HEK293 (cell line): ENCODE measurements at regions not wholly inside any gene's neighbourhood (a gene's known extent, or its start where the extent isn't known, plus 50 kb on each side); places are given as distances from the start of the nearest gene placed in this dataset.

ENCODE experiments used
- CTCF ChIA-PET: fragments of 350-600 bp; formaldehyde crosslinking; extraction: SDS; loops from one replicate; lab custom pipeline; 2021; ENCODE audit warnings: antibody characterized with exemption; lab: Yijun Ruan, JAX
- POLR2A ChIA-PET: fragments of 300-600 bp; formaldehyde crosslinking; extraction: SDS; loops from one replicate; lab custom pipeline; 2020; ENCODE audit warnings: antibody characterized with exemption, inconsistent platforms; lab: Yijun Ruan, JAX
- H3K27ac ChIP-seq: fragments of 200-500 bp; sonication (Bioruptor generic); 2 replicates; pipeline ENCODE4 v1.5.1; 2014; ENCODE audit warnings: low read depth, low read length, control low read depth, inconsistent platforms; ENCODE audit errors: extremely low read depth
- H3K36me3 ChIP-seq, 2 experiments: fragments of 200-500 bp in 1 of 2; sonication (Bioruptor generic) in 1 of 2; 1 replicate in 1 of 2; 2 replicates in 1 of 2; pipeline ENCODE4 v1.5.1; 2014 to 2017; ENCODE audit warnings: inconsistent platforms in 2 of 2, low read length in 2 of 2; ENCODE audit not compliant: control insufficient read depth in 2 of 2, insufficient read depth in 1 of 2
- H3K4me1 ChIP-seq: fragments of 200-500 bp; sonication (Bioruptor generic); 2 replicates; pipeline ENCODE4 v1.5.1; 2014; ENCODE audit warnings: mild to moderate bottlenecking, low read length, inconsistent platforms; ENCODE audit not compliant: control insufficient read depth, insufficient read depth
- H3K4me3 ChIP-seq: 2 replicates; pipeline ENCODE4 v1.5.1; 2011; ENCODE audit warnings: low read depth, mild to moderate bottlenecking, control low read depth, low read length, moderate library complexity
- H3K9me3 ChIP-seq: fragments of 200-500 bp; sonication (Bioruptor generic); 2 replicates; pipeline ENCODE4 v1.5.1; 2014; ENCODE audit warnings: low read depth, low read length, inconsistent platforms; ENCODE audit not compliant: control insufficient read depth, insufficient read depth
- CTCF ChIP-seq: fragments of 450-650 bp; formaldehyde crosslinking; IDR thresholded peaks from 2 replicates; pipeline ENCODE4 v1.5.1; 2016; ENCODE audit warnings: missing biosample characterization, missing genetic modification characterization
- GLIS1 ChIP-seq: fragments of 450-650 bp; formaldehyde crosslinking; IDR thresholded peaks from 2 replicates; pipeline ENCODE4 v1.5.1; 2016; ENCODE audit warnings: missing biosample characterization, missing genetic modification characterization
- OSR2 ChIP-seq: fragments of 450-650 bp; formaldehyde crosslinking; IDR thresholded peaks from 2 replicates; pipeline ENCODE4 v1.5.1; 2016; ENCODE audit warnings: missing biosample characterization, missing genetic modification characterization
- PRDM1 ChIP-seq: fragments of 450-650 bp; formaldehyde crosslinking; IDR thresholded peaks from 2 replicates; pipeline ENCODE4; 2016; ENCODE audit warnings: missing biosample characterization, missing genetic modification characterization
- REPIN1 ChIP-seq: fragments of 450-650 bp; formaldehyde crosslinking; IDR thresholded peaks from 2 replicates; pipeline ENCODE4 v1.5.1; 2017; ENCODE audit warnings: missing biosample characterization, missing genetic modification characterization, low read depth
- SCRT1 ChIP-seq: fragments of 450-650 bp; formaldehyde crosslinking; IDR thresholded peaks from 2 replicates; pipeline ENCODE4 v1.5.1; 2016; ENCODE audit warnings: missing biosample characterization, missing genetic modification characterization, borderline replicate concordance
- TSHZ1 ChIP-seq: fragments of 450-650 bp; formaldehyde crosslinking; IDR thresholded peaks from 2 replicates; pipeline ENCODE4 v1.5.1; 2016; ENCODE audit warnings: missing biosample characterization, missing genetic modification characterization, borderline replicate concordance
- ZFHX2 ChIP-seq: fragments of 450-650 bp; formaldehyde crosslinking; conservative IDR thresholded peaks from 2 replicates; pipeline ENCODE4 v1.5.1; 2016; ENCODE audit warnings: missing biosample characterization, missing genetic modification characterization
- ZFP41 ChIP-seq: fragments of 450-650 bp; formaldehyde crosslinking; IDR thresholded peaks from 2 replicates; pipeline ENCODE4 v1.5.1; 2016; ENCODE audit warnings: missing biosample characterization, missing genetic modification characterization, borderline replicate concordance
- ZNF132 ChIP-seq: fragments of 450-650 bp; formaldehyde crosslinking; IDR thresholded peaks from 2 replicates; pipeline ENCODE4 v1.5.1; 2017; ENCODE audit warnings: missing biosample characterization, missing genetic modification characterization, borderline replicate concordance
- ZNF211 ChIP-seq: fragments of 450-650 bp; formaldehyde crosslinking; IDR thresholded peaks from 2 replicates; pipeline ENCODE4 v1.5.1; 2016; ENCODE audit warnings: low read depth, missing biosample characterization, missing genetic modification characterization
- ZNF23 ChIP-seq: fragments of 450-650 bp; formaldehyde crosslinking; IDR thresholded peaks from 2 replicates; pipeline ENCODE4 v1.5.1; 2016; ENCODE audit warnings: missing biosample characterization, missing genetic modification characterization, borderline replicate concordance
- ZNF48 ChIP-seq: fragments of 450-650 bp; formaldehyde crosslinking; IDR thresholded peaks from 2 replicates; pipeline ENCODE4 v1.5.1; 2016; ENCODE audit warnings: missing biosample characterization, missing genetic modification characterization
- ZNF501 ChIP-seq: fragments of 450-650 bp; formaldehyde crosslinking; IDR thresholded peaks from 2 replicates; pipeline ENCODE4 v1.5.1; 2016; ENCODE audit warnings: missing biosample characterization, missing genetic modification characterization
- ZNF558 ChIP-seq: fragments of 450-650 bp; formaldehyde crosslinking; IDR thresholded peaks from 2 replicates; pipeline ENCODE4 v1.5.1; 2016; ENCODE audit warnings: missing biosample characterization, missing genetic modification characterization
- ZNF596 ChIP-seq: fragments of 450-650 bp; IDR thresholded peaks from 2 replicates; pipeline ENCODE4 v1.5.0; 2018; ENCODE audit warnings: missing biosample characterization, mild to moderate bottlenecking, missing genetic modification characterization, moderate library complexity
- ZNF830 ChIP-seq: fragments of 450-650 bp; IDR thresholded peaks from 2 replicates; pipeline ENCODE4 v1.5.0; 2018; ENCODE audit warnings: missing biosample characterization, missing genetic modification characterization, low read depth, mild to moderate bottlenecking, moderate library complexity
- TF ChIP-seq, protein P1 (sequence below): fragments of 450-650 bp; formaldehyde crosslinking; IDR thresholded peaks from 2 replicates; pipeline ENCODE4 v1.5.1; 2016; ENCODE audit warnings: missing biosample characterization, missing genetic modification characterization, low read depth
- TF ChIP-seq, protein P2 (sequence below): fragments of 450-650 bp; formaldehyde crosslinking; IDR thresholded peaks from 2 replicates; pipeline ENCODE4 v1.5.1; 2017; ENCODE audit warnings: missing biosample characterization, missing genetic modification characterization
- TF ChIP-seq, protein P3 (sequence below): fragments of 450-650 bp; formaldehyde crosslinking; IDR thresholded peaks from 2 replicates; pipeline ENCODE4 v1.5.1; 2016; ENCODE audit warnings: missing biosample characterization, missing genetic modification characterization

- Histone ChIP-seq H3K4me1 (0 out of 2 replicates have a peak, but pooled peaks cover 4% of the 10 kb centered on the region), H3K27ac (no peak overlapping the region), H3K36me3 (no peaks in the 10 kb centered on the region), H3K4me3 (no peak overlapping the region), H3K9me3 (no peaks in the 10 kb centered on the region)
- ChIA-PET CTCF (no interaction called here), POLR2A (no interaction called here)
- TF ChIP-seq SCRT1 (no peak), PRDM1 (tag by site-specific recombination) (no peak), REPIN1 (tag by site-specific recombination) (no peak), ZNF23 (tag by site-specific recombination) (no peak), ZNF48 (tag by site-specific recombination) (no peak), OSR2 (tag by site-specific recombination) (no peak), ZNF132 (tag by site-specific recombination) (no peak), GLIS1 (tag by site-specific recombination) (no peak), ZNF596 (tag by site-specific recombination) (no peak), ZNF558 (no peak), ZNF501 (tag by site-specific recombination) (no peak), CTCF (tag by site-specific recombination) (no peak), ZNF830 (tag by site-specific recombination) (no peak), TSHZ1 (tag by site-specific recombination) (no peak), ZNF211 (no peak), ZFHX2 (tag by site-specific recombination) (no peak), ZFP41 (no peak)
- TF ChIP-seq, protein P1, sequence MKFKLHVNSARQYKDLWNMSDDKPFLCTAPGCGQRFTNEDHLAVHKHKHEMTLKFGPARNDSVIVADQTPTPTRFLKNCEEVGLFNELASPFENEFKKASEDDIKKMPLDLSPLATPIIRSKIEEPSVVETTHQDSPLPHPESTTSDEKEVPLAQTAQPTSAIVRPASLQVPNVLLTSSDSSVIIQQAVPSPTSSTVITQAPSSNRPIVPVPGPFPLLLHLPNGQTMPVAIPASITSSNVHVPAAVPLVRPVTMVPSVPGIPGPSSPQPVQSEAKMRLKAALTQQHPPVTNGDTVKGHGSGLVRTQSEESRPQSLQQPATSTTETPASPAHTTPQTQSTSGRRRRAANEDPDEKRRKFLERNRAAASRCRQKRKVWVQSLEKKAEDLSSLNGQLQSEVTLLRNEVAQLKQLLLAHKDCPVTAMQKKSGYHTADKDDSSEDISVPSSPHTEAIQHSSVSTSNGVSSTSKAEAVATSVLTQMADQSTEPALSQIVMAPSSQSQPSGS (tag by site-specific recombination) = no peak
- TF ChIP-seq, protein P2, sequence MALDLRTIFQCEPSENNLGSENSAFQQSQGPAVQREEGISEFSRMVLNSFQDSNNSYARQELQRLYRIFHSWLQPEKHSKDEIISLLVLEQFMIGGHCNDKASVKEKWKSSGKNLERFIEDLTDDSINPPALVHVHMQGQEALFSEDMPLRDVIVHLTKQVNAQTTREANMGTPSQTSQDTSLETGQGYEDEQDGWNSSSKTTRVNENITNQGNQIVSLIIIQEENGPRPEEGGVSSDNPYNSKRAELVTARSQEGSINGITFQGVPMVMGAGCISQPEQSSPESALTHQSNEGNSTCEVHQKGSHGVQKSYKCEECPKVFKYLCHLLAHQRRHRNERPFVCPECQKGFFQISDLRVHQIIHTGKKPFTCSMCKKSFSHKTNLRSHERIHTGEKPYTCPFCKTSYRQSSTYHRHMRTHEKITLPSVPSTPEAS (tag by site-specific recombination) = no peak
- TF ChIP-seq, protein P3, sequence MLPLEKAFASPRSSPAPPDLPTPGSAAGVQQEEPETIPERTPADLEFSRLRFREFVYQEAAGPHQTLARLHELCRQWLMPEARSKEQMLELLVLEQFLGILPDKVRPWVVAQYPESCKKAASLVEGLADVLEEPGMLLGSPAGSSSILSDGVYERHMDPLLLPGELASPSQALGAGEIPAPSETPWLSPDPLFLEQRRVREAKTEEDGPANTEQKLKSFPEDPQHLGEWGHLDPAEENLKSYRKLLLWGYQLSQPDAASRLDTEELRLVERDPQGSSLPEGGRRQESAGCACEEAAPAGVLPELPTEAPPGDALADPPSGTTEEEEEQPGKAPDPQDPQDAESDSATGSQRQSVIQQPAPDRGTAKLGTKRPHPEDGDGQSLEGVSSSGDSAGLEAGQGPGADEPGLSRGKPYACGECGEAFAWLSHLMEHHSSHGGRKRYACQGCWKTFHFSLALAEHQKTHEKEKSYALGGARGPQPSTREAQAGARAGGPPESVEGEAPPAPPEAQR (tag by site-specific recombination) = no peak
Observed at GRCh38 chr4:159434871-159435241, 332.0 kb downstream of the RAPGEF2 start.
